Transverse colon (tissue), 4 donors: ENCODE measurements at regions not wholly inside any gene's neighbourhood (a gene's known extent, or its start where the extent isn't known, plus 50 kb on each side); places are given as distances from the start of the nearest gene placed in this dataset.

ENCODE experiments used
- EP300 ChIP-seq: sonication (generic); formaldehyde crosslinking; IDR thresholded peaks from one replicate; pipeline ENCODE4 v1.6.1; 2017; ENCODE audit warnings: antibody characterized with exemption, low read depth
- POLR2A ChIP-seq: fragments of 450-650 bp; IDR thresholded peaks from one replicate; pipeline ENCODE4 v1.6.1; 2016; ENCODE audit warnings: antibody characterized with exemption, mild to moderate bottlenecking, moderate library complexity
- POLR2AphosphoS5 ChIP-seq, 3 donors: sonication (generic); formaldehyde crosslinking; IDR thresholded peaks; one replicate each; pipeline ENCODE4 v1.6.1; 2016; ENCODE audit warnings: antibody characterized with exemption in 3 of 3
- TF ChIP-seq, protein P1 (sequence below), 5 experiments: fragments of 200-600 bp in 3 of 5; fragments of 450-650 bp in 2 of 5; sonication (generic) in 3 of 5; IDR thresholded peaks; 1 replicate in 2 of 5; 2 replicates in 3 of 5; pipeline ENCODE4 v1.5.1; 2016 to 2017; ENCODE audit warnings: antibody characterized with exemption in 5 of 5, inconsistent platforms in 3 of 5, mild to moderate bottlenecking in 2 of 5, moderate library complexity in 1 of 5

DNA sequence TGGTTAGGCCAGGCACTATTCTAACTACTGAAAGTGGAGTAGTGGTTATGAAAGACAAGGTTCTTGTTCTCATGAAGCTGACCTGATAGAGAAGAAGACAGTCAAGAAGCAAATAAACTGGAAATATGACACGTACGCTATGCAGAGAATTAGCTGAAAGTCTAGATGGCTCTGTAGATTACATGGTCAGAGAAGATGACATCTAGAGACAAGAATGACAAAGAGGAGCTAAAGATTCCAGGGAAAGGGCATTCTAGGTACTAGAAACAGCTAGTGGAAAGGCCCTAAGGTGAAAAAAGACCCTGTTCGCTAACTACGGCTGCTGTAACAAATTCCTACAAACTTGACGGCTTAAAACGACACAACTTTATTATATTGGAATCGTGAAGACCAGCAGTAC, 68.0 kb upstream of the NRIP1 start:
- TF ChIP-seq, protein P1, sequence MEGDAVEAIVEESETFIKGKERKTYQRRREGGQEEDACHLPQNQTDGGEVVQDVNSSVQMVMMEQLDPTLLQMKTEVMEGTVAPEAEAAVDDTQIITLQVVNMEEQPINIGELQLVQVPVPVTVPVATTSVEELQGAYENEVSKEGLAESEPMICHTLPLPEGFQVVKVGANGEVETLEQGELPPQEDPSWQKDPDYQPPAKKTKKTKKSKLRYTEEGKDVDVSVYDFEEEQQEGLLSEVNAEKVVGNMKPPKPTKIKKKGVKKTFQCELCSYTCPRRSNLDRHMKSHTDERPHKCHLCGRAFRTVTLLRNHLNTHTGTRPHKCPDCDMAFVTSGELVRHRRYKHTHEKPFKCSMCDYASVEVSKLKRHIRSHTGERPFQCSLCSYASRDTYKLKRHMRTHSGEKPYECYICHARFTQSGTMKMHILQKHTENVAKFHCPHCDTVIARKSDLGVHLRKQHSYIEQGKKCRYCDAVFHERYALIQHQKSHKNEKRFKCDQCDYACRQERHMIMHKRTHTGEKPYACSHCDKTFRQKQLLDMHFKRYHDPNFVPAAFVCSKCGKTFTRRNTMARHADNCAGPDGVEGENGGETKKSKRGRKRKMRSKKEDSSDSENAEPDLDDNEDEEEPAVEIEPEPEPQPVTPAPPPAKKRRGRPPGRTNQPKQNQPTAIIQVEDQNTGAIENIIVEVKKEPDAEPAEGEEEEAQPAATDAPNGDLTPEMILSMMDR (IDR thresholded peaks at IDR 0.05), result no peak
- TF ChIP-seq POLR2A (no peak), EP300 (no peak), POLR2AphosphoS5 (IDR thresholded peaks at IDR 0.05) (no peak)
